GM12873 (cell line): ENCODE measurements at regions not wholly inside any gene's neighbourhood (a gene's known extent, or its start where the extent isn't known, plus 50 kb on each side); places are given as distances from the start of the nearest gene placed in this dataset.

Source experiments
- TF ChIP-seq, protein P1 (sequence below): IDR thresholded peaks from 2 replicates; pipeline ENCODE4 v1.5.1; 2012; ENCODE audit warnings: low read depth, mild to moderate bottlenecking, moderate library complexity, low read length, control low read depth; ENCODE audit not compliant: insufficient read depth; ENCODE audit errors: missing control alignments

DNA sequence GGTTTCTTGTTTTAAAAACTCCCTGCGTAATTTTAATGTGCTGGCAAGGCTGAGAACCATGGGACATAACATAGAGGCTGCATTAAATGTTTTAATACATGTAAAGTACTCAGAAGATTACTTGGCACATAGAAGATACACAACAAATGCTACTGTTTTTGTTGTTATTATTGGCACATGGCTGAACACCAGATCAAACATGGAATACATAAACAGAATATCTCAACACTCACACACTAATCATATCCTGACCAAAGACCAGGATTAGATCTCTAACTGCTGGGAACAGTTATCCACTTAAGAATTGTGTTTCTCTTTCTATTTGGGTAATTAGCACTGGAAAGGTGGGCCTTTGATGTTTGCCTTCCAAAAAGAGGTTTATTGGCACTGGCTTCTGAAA is 69.3 kb downstream of the KCNE4 start:
- TF ChIP-seq, protein P1, sequence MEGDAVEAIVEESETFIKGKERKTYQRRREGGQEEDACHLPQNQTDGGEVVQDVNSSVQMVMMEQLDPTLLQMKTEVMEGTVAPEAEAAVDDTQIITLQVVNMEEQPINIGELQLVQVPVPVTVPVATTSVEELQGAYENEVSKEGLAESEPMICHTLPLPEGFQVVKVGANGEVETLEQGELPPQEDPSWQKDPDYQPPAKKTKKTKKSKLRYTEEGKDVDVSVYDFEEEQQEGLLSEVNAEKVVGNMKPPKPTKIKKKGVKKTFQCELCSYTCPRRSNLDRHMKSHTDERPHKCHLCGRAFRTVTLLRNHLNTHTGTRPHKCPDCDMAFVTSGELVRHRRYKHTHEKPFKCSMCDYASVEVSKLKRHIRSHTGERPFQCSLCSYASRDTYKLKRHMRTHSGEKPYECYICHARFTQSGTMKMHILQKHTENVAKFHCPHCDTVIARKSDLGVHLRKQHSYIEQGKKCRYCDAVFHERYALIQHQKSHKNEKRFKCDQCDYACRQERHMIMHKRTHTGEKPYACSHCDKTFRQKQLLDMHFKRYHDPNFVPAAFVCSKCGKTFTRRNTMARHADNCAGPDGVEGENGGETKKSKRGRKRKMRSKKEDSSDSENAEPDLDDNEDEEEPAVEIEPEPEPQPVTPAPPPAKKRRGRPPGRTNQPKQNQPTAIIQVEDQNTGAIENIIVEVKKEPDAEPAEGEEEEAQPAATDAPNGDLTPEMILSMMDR: no peak

DNA sequence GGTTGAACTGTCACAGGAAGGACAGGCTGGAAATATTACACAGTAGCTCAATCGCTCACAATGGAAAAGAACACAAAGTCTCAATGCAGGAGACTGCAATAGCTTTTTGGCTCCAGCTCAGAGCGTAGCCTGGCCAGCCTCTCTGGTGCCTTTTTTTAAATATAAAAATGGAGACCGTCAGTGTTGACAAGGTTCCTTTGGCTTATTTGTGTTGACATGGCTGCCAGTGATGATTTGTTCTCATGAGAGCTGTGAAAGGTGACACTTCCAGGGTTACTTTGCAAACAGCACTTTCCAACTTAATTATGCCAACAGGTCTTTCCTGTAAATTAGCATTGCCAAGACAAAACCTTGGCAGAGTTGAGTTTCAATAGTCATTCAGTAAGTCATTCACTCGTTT is 70.8 kb downstream of the KCNE4 start:
- TF ChIP-seq, protein P1: no peak

DNA sequence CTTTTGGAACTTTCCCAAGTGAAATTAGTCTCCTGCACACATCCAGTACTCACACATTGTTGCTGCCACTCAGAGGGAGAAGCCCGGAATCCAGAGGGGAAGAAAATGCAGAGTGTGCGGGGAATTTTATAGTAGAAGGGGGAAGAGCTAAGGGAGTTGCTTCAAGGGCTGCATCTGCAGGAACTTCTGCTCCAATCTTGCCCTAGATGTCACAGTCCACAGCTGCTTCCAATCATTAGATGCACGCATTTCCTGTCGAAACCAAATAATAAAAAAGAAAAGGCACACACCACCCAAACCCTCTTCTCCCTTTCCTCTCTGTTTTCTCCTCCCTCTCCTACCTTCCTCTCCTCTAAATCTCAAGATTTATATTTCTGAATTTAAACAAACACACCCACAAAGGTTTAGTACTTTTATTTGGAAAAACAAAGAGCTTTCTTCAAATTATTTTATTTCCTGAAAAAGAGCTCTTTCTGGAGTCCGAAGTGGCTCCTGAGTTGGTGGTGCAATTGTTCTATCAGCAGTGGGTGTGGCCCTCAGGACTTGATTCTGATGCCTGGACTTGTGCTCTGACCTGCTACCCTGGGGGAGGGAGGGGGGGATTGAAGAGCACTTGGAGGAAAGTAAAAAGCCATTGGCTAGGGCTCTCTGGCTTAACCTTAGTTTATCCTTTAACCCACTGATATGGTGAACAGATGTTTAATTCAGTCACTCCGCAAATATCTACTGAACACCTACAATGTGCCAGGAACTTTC is 72.0 kb downstream of the KCNE4 start:
- TF ChIP-seq, protein P1: no peak

DNA sequence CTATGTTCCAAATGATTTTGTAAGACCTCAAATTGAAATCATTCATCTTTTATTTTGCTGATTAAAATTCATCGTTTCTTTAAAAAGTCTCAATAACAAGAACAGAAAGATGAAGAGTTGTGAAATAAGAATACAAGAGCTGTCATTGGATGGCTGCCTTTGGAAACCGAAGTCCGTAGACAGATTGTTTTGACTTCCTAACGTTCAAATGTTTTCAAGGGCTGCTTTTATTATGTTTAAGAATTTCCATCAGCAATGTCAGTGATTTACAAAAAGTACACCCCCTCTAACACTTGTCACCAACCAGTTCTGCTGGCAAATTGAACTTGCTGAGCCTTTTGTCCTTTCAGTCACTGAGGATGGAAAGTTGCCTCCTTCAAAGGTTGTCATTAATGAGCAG is 89.6 kb downstream of the KCNE4 start:
- TF ChIP-seq, protein P1: no peak

DNA sequence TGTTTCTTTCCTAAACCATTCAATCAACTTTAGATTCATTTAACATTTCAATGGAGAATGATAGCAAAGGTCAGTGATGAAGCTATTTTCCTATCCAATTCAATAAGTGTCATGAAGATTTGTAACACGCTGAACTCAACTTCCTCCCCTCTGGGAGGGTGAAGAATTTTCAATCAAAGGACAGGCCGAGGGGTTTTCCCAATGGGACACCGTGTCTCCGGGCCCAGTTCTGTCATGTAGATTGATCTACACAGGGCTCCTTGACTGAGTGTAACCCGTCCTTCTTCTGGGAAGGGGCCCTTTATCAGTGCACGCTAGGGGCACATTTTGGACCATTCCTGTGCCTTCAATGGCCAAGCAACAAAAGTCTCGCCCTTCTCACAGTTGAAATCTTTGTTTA is 90.1 kb downstream of the KCNE4 start:
- TF ChIP-seq, protein P1: no peak

DNA sequence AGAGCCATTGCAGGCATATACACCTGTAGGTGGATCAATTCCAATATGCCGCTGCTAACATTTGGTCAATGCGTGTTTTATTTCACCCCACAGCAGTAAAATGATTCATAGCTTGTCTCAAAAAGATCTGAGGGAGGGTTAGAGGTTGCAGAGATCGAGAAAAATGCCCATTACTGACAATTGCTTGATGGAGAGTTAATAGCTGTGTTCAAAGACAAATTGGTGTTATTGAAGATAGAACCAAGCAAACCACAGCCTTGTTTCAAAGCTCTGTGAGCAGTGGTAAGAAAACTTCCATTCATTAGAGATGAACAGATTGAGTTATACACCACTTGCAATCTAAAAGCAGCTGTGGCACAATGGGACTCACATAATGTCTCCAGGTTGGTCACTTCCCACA is 95.4 kb downstream of the KCNE4 start:
- TF ChIP-seq, protein P1: no peak

DNA sequence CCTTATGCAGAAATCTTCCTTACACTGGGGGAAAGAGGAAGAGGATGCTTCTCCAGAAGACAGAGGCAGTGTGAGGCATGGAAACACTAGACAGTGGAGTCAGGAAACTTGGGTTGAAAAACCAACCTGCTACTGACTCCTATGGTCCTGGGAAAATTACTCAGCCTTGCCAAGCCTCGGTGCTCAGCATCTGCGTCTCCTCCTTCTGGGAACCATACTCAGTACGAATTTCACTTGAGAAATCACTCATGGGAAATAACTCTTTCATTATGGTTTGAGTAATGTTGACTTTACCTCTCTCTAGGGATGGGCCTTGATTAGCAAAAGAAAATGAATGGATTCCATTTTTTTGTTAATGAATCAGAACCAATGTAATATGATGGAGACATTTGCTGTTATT is 96.5 kb downstream of the KCNE4 start:
- TF ChIP-seq, protein P1: no peak
